Inferior parietal cortex (tissue), 1 donor: ENCODE measurements at regions not wholly inside any gene's neighbourhood (a gene's known extent, or its start where the extent isn't known, plus 50 kb on each side); places are given as distances from the start of the nearest gene placed in this dataset.

Experiments
- DNase-seq: peaks from one replicate; pipeline ENCODE4 v3.0.0-alpha.2; 2016; ENCODE audit errors: extremely low spot score

DNA sequence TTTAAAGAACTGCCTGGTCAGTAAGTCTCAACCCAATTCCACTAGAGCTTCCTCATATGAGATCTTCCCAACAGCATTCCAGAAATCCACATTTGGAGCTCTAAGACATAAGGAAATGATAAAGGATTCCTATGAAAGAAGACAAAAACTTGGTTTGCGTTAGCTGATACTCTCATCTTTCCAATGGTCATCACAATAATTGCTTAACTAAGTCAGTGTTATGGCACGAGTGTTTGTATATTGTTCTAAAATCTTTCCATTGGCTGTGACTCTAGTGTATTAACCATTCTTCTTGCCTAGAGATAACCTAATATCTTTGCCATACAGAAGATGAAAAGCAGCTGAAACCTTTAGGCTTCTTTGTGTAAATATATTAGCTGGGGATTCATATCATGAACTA lies 289.0 kb downstream of the SNX13 start:
- DNase-seq: peak; percentile 10

DNA sequence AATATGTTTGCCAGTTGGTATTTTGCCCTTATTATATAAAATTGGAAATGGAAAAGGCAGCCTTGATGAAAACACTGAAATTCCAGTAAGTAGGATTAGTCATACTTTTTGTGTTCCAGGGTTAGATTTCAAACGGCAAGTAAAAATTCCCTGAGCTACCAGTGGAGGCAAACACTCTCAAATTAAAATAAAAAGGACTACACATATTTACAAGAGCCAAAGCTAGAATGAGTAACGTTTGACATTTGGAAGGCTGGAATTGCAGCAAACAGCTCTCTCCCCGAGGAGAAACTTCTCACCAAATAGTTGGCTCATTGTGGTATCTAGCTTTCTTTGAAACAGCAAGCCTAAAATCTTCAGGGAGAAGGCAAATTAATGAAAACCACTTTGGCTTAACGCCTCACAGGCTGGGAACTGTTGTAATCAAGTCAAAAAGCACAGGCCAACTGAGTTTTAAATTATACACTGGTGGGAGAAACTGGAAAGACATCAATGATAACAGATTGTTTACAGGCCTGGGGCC lies 288.4 kb downstream of the SNX13 start:
- DNase-seq: peak; percentile 38

DNA sequence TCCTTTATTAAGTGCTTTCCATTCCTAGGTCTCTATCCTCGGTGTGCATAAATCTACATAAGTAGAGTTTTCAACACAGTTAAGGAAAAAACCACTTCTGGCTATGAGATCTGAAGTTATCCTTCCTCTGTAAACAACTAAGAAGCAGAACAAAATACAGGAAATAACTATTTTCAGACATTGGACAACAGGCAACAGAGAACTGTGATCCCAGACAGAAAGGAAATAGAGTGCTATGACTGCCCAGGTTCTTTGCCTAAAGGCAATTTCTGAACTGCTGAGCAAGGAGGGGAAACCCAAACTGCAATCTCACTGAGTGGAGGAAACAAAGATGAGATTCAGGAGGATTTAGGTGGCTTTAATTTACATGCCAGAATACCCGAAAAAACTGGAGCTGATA lies 285.4 kb downstream of the SNX13 start:
- DNase-seq: no peak

DNA sequence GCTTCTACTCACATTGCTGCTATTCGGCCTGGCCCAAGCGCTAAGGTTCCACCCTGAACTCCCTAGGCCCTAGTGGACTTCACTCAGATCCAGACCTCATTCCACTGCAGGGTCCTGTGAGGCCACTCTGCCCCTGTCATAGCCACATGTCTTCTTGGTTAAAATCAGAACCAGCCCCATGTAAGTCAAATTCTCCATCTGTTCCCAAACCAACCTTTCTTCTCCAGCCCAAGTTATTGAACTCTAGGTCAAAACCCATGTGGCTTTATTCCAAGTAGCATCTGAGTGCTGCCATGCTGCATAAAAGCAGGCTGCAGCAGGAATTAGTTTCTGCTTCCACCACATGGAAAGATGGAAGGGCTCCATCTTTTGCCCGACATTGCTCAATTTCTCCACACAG lies 281.2 kb downstream of the SNX13 start:
- DNase-seq: no peak

DNA sequence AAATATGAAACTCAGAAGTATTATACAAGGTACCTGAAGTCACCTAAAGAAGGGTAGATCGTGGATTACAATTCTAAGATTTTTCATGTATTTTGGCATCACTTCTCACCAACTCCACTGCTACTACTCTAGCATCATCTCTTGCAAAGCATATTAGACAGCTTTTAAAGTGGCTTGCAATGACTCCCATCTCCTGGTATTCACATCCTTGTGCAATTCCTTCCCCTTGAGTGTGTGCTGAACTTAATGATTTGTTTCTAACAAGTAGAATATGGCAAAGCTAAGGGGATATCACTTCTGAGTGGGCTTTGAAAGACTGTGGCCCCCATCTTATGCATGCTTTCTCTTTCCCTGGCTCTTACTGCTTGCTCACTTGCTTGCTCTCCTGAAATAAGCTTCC lies 280.2 kb downstream of the SNX13 start:
- no peak for DNase-seq

DNA sequence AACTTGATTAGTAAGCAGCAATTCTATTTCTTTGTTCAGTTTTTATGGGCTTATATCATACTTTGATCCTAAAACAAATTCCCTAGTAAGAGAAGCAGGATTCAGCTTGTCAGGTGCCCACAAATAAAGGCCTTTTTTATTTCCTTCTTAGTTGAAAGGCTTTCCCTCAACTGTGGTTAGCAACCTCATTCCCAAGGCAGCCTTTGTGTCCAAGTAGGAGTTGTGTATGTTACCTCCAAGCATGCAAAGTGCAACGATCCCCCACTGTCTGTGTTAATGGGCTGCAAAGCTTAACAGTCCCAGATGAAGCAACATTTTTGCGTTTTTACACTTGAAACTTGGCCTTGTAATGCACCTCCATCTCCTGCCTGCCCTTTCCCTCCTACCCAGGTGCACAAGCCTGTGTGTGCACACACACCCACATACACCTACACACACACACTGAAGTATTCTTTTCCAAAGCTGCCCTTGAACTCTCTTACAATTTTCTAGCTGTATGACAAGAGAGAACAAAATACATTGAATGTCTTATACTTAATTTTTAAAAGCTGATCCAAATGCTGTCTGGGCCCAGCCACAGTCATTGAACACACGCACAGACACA lies 278.2 kb downstream of the SNX13 start:
- DNase-seq: no peak

DNA sequence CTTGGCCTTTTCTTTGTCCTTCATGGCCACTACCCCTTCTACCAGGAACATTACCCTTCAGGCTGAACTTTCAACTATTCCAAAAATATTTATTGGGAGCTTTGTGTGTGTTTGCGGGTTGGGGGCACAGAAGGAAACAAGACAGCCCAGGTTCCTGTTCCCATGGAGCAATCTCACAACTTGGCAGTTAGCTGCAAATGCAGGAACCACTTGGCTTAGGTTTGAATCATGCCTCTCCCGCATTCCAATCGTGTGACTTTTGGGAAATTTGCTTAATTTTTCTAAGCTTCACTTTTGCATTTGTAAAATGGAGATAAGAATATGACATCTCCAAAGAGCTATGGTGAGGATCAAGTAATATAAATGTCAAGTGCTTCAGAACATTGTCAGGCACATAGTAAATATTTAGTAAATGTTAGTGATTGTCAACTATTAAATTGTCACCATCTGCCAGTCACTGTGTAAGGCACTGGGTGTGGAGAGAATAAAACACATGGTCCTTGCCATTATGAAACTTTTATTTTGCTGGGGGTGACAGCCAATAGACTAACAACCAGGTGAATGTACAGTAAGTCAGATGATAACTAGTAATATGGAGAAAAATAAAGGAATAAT lies 277.1 kb downstream of the SNX13 start:
- DNase-seq: no peak

DNA sequence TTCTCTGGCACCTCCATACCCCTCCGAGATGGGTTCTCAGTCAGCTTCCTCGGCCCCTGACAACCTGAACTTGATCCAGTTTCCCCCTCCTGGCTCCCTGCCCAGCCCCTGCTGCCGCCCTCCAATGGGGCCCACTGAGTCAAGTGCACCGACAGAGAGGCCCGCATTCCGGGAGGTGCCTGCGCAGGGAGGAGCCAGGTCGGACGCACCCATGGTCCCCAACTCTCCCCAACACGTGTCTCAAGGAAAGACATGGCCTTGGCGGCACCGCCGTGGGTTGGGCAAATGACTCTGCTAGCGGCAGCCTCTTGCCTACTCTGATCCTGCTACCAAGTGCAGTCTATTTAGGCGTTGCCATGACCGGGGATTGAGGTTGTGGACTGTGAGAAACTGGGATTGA lies 275.3 kb downstream of the SNX13 start:
- no peak for DNase-seq

DNA sequence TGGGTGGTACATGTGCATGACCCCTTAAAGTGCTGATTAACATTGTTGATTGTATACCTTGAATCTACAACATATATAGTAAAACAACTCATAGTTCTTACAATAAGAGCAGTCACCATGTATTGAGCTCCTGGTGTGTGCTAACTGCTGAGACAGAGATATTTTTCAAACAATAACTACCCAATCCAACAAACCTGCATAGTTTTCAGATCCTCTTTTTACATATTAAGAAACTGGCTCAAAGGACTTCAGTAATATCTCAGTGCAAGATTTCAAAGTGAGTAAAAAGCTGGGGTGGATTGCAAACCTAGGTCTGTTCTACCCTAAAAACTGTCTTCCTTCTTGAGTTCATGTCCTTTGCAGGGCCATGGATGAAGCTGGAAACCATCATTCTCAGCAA lies 272.2 kb downstream of the SNX13 start:
- no peak for DNase-seq

DNA sequence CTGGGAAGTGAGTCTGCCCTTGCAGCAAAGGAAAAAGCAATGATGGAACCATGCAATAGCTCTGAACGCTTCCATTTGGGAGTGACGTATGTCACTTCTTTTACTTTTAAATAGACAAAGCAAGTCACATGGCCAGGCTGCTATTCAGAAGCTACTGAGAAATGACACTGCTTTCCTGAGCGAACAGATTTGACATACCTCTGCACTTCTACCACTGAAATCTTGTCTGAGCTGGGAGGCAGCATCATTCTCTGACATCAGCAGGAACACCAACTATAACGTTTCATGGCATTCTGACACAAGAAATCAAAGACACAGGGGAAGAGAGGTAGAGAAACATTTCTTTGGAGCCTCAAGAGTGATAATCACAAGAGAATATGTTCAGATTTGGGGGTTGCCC lies 271.1 kb downstream of the SNX13 start:
- no peak for DNase-seq

DNA sequence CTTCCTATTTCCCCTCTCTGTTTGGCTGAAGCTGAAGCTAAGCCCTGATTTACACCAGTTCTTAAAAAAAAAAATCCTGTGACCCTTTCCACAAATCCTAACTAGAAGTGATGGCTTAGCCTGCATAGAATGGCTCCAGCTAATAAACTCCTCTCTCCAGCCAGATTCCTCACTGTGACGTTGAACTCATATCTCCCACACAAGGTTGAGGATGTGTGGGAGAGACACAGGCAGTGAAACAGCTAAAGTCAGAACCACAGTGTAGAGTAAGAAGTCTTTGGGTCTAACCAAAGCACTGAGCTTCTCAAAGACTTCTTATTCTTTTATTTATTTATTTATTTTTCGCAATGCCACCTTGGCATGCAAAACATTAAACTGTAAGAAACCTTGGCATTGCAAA lies 268.3 kb downstream of the SNX13 start:
- DNase-seq: no peak

DNA sequence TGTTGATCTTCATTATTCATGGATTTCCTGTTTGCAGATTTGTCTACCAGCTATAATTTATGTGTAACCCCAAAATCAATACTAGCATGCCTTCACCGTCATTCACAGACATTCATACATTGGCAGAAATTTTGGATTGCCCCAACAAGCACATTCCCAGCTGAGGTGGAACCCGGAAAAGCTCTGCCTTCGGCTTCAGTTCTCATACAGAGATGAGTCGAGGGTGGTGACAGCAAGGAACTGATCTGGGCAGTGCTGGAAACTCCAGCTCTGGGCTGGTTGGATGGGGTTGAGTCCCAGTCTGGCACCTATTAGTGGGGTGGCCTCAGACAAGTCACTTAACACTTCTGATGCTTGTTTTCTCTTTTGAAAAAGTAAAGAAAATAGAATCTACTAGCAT lies 267.5 kb downstream of the SNX13 start:
- no peak for DNase-seq

DNA sequence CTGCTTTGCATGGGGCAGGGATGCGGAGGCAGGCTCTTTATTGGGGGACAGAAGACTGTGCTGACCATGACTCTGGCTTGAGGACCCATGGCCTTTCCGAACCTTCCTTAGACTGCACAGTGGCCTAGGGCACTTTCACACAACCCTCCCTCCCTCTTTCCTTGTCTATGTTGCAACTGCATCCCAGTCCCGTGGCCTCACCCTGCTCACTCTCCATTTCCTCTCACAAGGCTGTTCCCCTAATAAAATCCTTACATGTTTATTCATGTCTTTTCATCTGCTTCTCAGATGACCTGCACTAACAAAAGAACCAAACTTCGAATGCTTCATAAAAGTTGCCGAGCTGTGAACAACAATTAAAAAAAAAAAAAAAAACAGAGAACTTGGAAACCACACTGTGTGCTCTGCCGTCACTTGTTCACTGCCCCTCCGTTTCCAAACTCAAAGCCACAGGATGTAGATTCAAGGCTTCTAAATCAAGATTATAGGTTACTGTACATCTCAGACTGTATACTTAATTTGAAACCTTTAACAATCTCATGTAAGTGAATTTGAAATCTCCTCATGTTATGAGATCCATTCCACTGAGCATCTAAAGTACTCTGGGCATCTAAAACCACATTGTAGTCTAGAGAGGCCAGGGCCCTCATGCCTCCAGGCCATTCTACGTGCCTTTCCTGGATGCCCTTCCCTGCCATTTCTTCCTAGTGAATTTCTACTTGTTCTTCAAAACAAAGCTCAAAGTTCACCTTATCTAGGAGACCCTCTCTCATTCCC lies 265.9 kb downstream of the SNX13 start:
- DNase-seq: no peak

DNA sequence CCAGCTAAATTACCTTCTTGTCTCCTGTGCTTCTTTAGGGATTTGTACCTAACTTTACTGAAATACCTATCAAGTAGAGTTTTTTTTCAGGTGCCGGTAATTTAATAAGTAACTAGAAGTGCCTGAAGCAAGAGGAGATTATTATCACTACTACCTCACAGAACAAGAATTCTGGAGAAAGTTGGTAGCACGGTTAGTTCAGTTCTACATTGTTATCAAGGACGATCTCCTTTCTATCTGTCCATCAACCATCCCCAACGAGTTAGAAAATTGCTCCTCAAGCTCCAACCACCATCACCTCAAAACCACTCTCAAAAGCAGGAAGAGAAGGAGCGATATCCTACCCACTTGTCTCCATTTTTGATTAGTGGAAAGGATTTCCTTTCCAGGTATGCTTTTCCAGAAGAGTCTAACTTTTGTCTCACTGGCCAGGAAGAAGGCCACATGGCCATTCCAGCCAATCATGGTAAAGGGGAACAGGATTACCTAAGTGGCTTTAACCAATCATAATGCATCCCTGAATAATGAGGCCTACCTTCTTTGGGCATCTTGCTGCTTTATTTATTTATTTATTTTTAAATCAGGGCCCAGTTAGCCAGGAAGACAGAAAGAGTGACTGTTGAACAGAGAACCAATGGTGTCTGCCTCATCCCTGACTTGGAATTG lies 265.2 kb downstream of the SNX13 start:
- DNase-seq: no peak

DNA sequence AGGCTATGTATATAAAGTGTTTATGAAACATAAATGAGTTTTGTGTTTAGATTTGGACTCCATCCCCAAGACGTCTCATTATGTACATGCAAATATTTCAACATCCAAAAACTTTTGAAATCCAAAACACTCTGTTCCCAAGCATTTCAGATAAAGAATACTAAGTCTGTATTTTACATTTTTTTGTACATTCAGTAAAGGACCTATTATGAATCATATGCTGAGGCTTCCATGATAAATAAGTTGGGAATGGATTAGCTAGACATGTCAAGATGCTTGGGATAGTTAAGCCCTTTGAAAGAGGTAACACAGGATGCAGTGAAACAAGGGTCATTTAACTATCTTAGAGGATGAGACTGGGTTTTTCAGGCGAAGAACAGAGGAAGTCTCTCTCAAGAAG lies 262.9 kb downstream of the SNX13 start:
- DNase-seq: no peak

DNA sequence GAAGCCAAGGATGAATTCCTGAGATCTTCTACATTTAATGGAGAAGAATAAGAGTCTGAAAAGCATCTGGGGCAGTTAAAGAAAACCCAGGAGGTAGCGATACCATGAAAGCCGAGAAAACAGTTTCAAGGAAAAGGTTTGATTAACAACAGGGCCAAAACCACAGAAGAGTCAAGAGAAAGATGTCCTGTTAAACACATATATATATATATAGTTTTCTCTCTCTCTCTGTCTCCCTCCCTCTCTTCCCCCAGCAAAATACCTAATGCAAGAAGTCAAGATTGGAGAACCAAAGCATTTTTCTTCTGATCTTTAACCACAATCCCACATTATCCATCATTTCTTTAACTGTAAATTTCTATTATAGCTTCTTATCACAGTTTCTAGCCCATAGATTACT lies 261.4 kb downstream of the SNX13 start:
- no peak for DNase-seq

DNA sequence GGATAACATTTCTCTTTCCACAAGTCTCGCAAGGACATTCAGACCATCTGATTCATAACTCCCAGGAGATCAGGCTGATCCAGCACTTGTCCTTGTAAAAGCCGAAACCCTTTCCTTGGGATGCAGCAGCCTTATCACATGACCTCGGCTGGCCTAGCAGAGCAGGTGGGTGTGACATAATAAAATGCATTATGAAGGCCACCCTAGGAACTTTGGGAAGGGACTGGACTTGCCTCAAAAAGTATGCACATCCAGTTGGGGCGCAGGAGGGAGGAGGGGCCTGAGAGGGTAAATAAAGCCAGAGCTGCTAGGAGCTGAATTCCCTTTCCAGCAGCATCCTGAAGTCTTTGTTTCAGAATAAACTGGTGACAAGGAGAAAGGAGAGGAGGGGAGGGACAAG lies 260.8 kb downstream of the SNX13 start:
- no peak for DNase-seq

DNA sequence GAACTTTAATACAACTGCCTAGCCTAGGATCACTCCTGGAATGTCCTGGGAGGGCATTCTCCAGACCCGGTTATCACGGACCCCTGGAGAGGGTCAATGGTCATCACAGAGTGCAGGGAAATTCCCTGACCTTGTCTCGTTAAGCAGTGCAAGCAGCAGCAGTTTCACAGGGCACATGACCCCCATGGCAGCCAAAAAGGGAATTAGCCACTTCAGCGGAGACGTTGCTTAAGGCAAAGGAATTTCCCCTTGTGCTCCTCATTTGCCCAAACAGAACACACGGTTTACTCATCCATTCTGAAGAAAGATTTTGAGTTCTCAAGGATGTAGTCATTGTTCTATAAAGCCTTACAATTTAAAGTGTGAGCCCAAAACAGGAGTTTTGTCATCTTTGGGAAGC lies 260.3 kb downstream of the SNX13 start:
- no peak for DNase-seq

DNA sequence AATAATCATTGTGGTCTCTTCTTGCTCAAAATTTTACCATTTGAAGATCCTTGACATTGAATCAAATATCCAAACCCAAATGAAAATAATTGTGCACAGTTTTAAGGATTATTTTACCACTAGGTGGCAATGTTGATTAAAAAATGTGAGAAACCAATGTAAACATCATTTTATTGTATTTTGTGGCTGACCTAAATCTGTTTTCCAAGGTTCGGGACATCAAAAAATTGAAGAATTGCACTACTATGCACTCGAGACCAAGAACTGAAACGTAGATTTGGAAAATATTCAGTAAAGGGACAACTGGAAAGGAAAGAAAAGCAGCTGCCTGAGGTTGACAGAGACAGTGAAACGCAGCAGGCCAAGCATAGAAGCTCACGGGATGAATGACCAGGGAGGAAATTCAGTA lies 259.3 kb downstream of the SNX13 start:
- peak; percentile 85 for DNase-seq

DNA sequence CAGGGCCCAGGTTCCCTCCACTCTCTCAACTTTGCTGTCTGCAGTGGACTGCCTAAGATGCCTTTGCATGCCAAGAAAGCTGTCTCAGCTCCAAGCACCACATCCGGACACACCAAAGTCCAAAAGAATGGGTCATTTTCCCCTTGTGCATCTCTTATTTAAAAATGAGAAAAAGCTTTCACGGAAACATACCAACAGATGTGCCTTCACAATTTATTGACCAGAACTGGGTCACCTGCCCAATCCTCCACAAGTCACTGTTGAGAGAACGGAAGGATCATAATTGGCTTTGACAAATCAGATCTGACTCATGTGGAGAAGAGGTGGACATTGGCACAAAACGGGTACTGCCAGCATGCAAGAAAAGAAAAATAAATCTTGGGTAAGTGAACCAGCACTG lies 258.3 kb downstream of the SNX13 start:
- DNase-seq: no peak

DNA sequence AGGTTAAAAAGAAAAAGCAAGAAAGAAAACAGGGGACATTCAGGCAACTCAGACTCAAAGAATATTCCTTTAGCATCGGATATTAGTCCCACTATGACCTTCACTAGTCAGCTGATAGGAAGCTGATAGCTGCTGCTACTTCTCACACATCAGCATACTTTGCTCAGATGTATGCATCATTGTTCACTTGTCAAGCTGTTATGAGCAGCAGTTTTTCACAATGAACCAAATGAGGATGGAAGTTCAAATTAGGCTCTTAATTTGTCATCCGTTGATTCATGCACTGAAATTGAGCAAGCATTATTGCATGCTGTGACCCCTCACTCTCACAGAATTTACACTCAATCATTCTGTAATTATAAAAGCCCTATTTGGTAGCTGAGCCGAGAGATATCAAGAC lies 257.7 kb downstream of the SNX13 start:
- DNase-seq: no peak

DNA sequence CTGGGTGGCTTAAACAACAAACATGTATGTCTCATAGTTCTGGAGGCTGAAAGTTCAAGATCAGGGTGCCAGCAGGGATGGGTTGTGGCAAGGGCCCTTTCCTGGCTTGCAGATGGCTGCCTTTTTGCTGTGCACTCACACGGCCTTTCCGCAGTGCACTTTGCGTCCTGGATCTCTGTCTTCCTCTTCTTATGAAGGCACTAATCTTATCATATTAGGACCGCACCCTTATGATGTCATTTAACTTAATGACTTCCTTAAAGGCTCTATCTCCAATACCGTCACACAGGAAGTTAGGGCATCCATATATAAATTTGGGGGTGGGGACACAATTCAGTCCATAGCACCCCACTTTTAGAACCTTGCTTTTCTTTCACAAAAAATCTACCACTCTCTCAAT lies 255.2 kb downstream of the SNX13 start:
- no peak for DNase-seq

DNA sequence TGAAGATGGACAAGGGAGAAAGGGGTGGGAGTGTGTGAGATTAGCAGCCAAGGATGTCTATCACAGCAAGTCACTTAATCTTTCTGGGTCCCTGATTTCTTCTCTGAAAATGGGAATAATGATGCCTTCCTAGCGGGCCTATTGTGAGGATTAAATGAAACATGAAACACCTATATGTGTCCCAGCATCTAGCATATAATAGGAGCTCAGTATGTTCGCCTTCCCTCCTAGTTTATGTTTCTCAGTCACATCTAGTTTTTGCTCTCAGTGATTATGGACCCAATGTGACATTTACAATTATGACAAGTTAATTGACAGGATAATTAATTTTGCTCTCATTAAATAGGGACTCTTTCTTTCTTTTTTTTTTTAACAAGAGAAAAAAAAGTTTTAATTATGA lies 252.9 kb downstream of the SNX13 start:
- DNase-seq: no peak
